ENCODE measurements at regions not wholly inside any gene's neighbourhood (a gene's known extent, or its start where the extent isn't known, plus 50 kb on each side); places are given as distances from the start of the nearest gene placed in this dataset.

GRCh38 chr2:238652053-238652770 lies 195.7 kb upstream of the TWIST2 start:
- DNase-seq (ENCODE audit: low spot score, unreplicated experiment): no peak
- TF ChIP-seq, protein P1, sequence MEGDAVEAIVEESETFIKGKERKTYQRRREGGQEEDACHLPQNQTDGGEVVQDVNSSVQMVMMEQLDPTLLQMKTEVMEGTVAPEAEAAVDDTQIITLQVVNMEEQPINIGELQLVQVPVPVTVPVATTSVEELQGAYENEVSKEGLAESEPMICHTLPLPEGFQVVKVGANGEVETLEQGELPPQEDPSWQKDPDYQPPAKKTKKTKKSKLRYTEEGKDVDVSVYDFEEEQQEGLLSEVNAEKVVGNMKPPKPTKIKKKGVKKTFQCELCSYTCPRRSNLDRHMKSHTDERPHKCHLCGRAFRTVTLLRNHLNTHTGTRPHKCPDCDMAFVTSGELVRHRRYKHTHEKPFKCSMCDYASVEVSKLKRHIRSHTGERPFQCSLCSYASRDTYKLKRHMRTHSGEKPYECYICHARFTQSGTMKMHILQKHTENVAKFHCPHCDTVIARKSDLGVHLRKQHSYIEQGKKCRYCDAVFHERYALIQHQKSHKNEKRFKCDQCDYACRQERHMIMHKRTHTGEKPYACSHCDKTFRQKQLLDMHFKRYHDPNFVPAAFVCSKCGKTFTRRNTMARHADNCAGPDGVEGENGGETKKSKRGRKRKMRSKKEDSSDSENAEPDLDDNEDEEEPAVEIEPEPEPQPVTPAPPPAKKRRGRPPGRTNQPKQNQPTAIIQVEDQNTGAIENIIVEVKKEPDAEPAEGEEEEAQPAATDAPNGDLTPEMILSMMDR (IDR thresholded peaks at IDR 0.05; ENCODE audit: unreplicated experiment): no peak
- H3K27me3 Mint-ChIP-seq: peaks cover 13% of the 10 kb centered on the region
- no peak overlapping the region for H3K4me3 Mint-ChIP-seq (ENCODE audit: low read depth)
- no peaks in the 10 kb centered on the region for H3K36me3 Mint-ChIP-seq (ENCODE audit: insufficient read depth)
- H3K4me1 Mint-ChIP-seq (ENCODE audit: low read depth): peaks cover 2% of the 10 kb centered on the region
- peak overlapping the region; percentile 35 for H3K27ac Mint-ChIP-seq
- H3K9me3 Mint-ChIP-seq (ENCODE audit: low read depth): no peaks in the 10 kb centered on the region

DNA sequence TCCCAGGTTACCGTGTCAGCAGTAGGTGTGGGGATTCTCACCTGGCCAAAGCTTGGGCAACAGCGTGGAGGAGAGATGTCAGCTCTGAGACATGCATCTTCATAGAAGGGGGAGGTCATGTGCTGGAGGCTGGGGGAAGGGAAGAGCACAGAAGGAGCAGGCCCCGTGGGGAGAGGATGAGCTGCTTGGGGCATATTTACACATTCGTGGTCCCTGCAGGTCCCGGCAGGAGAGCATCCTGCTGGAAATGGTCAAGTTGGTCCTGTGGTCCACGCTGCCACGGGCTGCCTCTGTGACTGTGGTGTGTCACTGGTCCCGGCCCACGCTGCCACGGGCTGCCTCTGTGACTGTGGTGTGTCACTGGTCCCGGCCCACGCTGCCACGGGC lies 195.1 kb upstream of the TWIST2 start:
- Mint-ChIP-seq H3K27ac (peak overlapping the region; percentile 35), H3K4me1 (ENCODE audit: low read depth) (peaks cover 2% of the 10 kb centered on the region), H3K27me3 (peaks cover 16% of the 10 kb centered on the region), H3K9me3 (ENCODE audit: low read depth) (no peaks in the 10 kb centered on the region), H3K36me3 (ENCODE audit: insufficient read depth) (no peaks in the 10 kb centered on the region), H3K4me3 (ENCODE audit: low read depth) (no peak overlapping the region)
- TF ChIP-seq, protein P1 (IDR thresholded peaks at IDR 0.05; ENCODE audit: unreplicated experiment): no peak
- DNase-seq (ENCODE audit: low spot score, unreplicated experiment): no peak

DNA sequence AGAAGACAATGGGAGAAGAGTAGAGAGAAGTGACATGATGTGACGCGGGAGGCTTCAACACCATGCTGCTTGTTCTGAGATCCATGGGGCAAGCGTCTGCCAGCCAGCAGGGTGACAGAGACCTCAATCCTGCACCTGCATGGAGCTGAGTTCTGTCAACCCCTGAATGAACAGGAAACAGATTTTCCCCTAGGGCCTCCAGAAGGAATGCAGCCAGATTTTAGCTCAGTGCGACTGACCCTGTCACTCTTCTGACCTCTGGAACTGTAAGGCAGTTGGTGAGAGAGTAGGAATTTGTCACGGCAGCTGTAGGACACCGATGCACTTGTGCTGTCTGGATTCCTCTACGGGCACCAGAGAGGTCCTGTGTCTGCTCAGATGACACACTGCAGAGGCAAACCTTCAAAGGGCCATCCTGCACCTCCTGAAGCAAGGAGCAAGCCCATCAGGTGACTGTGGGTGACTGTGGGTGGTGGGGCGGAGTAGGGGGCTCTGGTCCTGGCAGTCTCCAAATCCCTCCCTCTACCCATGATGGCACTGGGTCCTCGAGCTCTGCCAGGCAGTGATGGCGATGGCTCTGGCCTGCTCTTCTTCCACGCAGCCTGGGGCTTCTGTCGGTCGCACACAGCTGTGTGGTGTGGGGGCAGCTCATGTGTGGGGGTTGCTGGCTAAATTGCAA lies 194.3 kb upstream of the TWIST2 start:
- Mint-ChIP-seq H3K27me3 (peaks cover 19% of the 10 kb centered on the region), H3K9me3 (ENCODE audit: low read depth) (no peaks in the 10 kb centered on the region), H3K4me3 (ENCODE audit: low read depth) (no peak overlapping the region), H3K36me3 (ENCODE audit: insufficient read depth) (no peaks in the 10 kb centered on the region), H3K27ac (no peak overlapping the region), H3K4me1 (ENCODE audit: low read depth) (peaks cover 2% of the 10 kb centered on the region)
- DNase-seq (ENCODE audit: low spot score, unreplicated experiment): no peak
- TF ChIP-seq, protein P1 (IDR thresholded peaks at IDR 0.05; ENCODE audit: unreplicated experiment): no peak

DNA sequence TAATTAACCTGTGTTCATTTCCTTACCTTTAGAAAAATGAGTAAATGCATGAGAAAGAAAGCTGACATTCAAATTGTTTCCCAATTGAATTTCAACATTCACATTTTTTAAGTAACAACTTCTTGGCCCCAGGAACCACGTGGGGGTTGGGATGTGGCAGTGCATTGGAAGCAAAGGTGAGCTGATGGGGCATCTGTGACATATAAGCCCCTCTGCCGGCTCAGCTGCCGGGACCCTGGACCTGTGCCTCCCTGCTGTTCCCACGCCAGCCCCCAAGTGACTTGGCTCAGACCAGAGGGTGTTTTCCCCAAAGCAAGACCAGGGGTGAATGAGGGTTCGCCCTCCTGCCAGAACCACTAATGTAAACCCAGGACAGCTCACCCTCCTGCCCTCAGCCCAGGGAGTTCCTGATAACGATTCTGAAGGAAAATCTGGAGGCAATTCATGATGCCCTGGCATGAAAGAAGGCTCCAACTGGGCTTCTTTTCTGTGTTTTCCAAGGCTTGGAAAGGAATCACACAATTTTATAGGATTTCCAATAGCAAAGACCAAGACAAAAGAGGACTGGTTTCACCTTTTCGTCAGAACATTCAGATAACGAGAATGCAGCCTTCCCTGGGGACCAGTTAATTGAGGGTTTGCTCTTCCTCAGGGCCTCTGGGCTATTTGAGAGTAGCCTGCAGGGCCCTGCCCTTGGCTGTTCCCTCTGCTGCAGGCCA lies 193.2 kb upstream of the TWIST2 start:
- no peak for DNase-seq (ENCODE audit: low spot score, unreplicated experiment)
- peaks cover 22% of the 10 kb centered on the region for H3K27me3 Mint-ChIP-seq

More for the DNA sequence above, 193.2 kb upstream of the TWIST2 start:
- no peak overlapping the region for H3K4me3 Mint-ChIP-seq (ENCODE audit: low read depth)
- H3K4me1 Mint-ChIP-seq (ENCODE audit: low read depth): peaks cover 2% of the 10 kb centered on the region
- H3K27ac Mint-ChIP-seq: no peak overlapping the region
- no peaks in the 10 kb centered on the region for H3K9me3 Mint-ChIP-seq (ENCODE audit: low read depth)
- TF ChIP-seq, protein P1 (IDR thresholded peaks at IDR 0.05; ENCODE audit: unreplicated experiment): no peak
- no peaks in the 10 kb centered on the region for H3K36me3 Mint-ChIP-seq (ENCODE audit: insufficient read depth)
